ENCODE measurements at regions not wholly inside any gene's neighbourhood (a gene's known extent, or its start where the extent isn't known, plus 50 kb on each side); places are given as distances from the start of the nearest gene placed in this dataset.

DNA sequence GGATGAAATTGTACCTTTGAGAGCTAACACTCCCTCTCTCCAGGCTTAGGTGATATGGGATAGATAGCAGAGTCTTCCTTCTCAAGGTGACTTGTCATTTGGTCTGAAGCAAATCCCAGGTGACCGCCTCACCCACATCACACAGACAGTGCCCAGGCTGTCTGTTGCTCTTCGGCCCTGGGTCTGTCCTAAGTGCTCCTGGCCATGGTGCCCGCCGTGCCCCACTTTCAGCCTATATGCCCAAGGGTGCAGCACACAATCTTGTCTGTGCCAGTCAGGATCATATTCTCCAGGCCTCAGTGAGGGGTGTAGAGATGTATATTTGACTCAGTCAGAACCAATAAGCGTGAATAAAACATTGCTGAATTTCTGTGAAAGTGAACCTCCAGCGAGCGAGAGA lies 326.8 kb downstream of the DYSF start:
- TF ChIP-seq, protein P1, sequence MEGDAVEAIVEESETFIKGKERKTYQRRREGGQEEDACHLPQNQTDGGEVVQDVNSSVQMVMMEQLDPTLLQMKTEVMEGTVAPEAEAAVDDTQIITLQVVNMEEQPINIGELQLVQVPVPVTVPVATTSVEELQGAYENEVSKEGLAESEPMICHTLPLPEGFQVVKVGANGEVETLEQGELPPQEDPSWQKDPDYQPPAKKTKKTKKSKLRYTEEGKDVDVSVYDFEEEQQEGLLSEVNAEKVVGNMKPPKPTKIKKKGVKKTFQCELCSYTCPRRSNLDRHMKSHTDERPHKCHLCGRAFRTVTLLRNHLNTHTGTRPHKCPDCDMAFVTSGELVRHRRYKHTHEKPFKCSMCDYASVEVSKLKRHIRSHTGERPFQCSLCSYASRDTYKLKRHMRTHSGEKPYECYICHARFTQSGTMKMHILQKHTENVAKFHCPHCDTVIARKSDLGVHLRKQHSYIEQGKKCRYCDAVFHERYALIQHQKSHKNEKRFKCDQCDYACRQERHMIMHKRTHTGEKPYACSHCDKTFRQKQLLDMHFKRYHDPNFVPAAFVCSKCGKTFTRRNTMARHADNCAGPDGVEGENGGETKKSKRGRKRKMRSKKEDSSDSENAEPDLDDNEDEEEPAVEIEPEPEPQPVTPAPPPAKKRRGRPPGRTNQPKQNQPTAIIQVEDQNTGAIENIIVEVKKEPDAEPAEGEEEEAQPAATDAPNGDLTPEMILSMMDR (IDR thresholded peaks at IDR 0.05; ENCODE audit: low read depth, low read length): no peak
- ChIA-PET POLR2A (interaction anchor here (1.2 kb wide), 1 partner anchor 103 kb away, joined by 3 read pairs; no protein-coding TSS in a partner anchor), CTCF (interaction anchor here (1.2 to 2.7 kb wide), 3 partner anchors 18 to 800 kb away, joined by 6 to 11 read pairs (median 10); no protein-coding TSS in a partner anchor)
- H3K27me3 ChIP-seq (ENCODE audit: control insufficient read depth, insufficient read depth, low read length): peaks cover 7% of the 10 kb centered on the region
- no peak overlapping the region for H3K27ac ChIP-seq (ENCODE audit: low read depth, low read length)
- DNase-seq (ENCODE audit: low read depth, low spot score): no peak
- H3K4me3 ChIP-seq (ENCODE audit: low read depth, low read length): no peak overlapping the region
- no peaks in the 10 kb centered on the region for H3K9me3 ChIP-seq (ENCODE audit: control insufficient read depth, insufficient read depth, low read length)

DNA sequence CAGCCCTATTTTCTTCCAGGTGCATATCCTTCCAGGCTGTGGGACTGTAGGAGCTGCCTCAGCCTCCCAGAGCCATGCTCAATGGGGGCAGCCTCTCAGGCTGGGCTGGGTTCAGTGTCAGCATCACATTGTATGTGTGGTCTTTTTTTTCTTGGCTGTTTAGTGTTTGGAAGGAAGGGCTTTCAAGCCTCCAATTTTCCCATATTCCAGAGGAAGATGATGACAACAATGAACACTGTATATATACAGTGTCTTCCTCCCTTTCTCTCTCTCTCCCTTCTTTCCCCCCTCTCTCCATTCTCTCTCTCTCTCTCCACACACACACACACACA lies 326.4 kb downstream of the DYSF start:
- H3K9me3 ChIP-seq (ENCODE audit: control insufficient read depth, insufficient read depth, low read length): no peaks in the 10 kb centered on the region
- no peak overlapping the region for H3K4me3 ChIP-seq (ENCODE audit: low read depth, low read length)
- DNase-seq (ENCODE audit: low read depth, low spot score): no peak
- TF ChIP-seq, protein P1 (IDR thresholded peaks at IDR 0.05; ENCODE audit: low read depth, low read length): no peak
- CTCF ChIA-PET: interaction anchor here (0.7 to 5.3 kb wide), 10 partner anchors 11 to 801 kb away, joined by 3 to 34 read pairs (median 4); no protein-coding TSS in a partner anchor
- POLR2A ChIA-PET: interaction anchor here (1.2 kb wide), 1 partner anchor 103 kb away, joined by 3 read pairs; no protein-coding TSS in a partner anchor
- H3K27me3 ChIP-seq (ENCODE audit: control insufficient read depth, insufficient read depth, low read length): peaks cover 7% of the 10 kb centered on the region
- no peak overlapping the region for H3K27ac ChIP-seq (ENCODE audit: low read depth, low read length)

DNA sequence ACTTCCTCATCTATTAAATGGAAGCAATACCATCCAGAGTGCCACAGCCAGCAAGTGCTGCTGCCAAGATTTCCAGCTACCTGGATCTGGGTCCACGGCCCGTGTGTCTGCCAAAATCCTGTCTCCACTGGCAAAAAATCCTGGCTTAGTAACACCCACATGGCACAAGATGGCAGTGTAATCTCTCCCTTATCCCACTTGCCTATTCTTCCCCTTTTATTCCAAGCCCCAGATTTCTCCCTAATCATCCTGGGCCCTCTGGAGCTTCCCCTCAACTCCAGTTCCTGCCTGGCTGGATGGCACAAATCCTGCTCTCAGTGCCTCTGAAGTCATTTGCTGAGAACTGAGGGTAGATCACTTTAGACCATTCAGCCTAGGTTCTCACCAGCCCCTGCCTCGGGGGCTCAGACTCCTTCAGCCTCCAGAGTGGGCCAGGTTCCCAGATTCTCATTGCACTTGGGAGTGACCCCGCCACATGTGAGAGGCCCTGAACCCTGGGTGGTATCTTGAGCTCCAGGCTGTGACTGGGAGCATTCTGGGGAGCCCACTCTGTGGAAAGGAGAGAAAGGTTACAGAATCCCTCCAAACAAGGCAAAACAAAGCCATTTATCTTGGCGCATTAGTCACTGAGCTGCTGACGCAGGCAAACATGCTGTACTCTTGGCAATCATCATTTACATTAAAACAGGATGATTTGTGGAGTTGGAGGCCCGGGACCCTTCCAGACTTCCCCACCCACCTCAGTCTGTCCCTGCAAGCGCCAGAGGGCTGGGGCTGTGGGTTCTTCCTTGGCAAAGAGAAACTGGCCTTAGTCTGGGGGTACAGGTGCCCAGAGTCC lies 325.8 kb downstream of the DYSF start:
- TF ChIP-seq, protein P1 (IDR thresholded peaks at IDR 0.05; ENCODE audit: low read depth, low read length): peak; percentile 45
- H3K27me3 ChIP-seq (ENCODE audit: control insufficient read depth, insufficient read depth, low read length): peaks cover 7% of the 10 kb centered on the region
- CTCF ChIA-PET: interaction anchor here (0.7 to 5.3 kb wide), 13 partner anchors 9 to 801 kb away, joined by 3 to 34 read pairs (median 3); no protein-coding TSS in a partner anchor
- POLR2A ChIA-PET: interaction anchor here (1.2 kb wide), 1 partner anchor 104 kb away, joined by 3 read pairs; no protein-coding TSS in a partner anchor
- no peak overlapping the region for H3K4me3 ChIP-seq (ENCODE audit: low read depth, low read length)
- H3K9me3 ChIP-seq (ENCODE audit: control insufficient read depth, insufficient read depth, low read length): no peaks in the 10 kb centered on the region
- peak; percentile 39 for DNase-seq (ENCODE audit: low read depth, low spot score)
- H3K27ac ChIP-seq (ENCODE audit: low read depth, low read length): peak overlapping the region; percentile 70

DNA sequence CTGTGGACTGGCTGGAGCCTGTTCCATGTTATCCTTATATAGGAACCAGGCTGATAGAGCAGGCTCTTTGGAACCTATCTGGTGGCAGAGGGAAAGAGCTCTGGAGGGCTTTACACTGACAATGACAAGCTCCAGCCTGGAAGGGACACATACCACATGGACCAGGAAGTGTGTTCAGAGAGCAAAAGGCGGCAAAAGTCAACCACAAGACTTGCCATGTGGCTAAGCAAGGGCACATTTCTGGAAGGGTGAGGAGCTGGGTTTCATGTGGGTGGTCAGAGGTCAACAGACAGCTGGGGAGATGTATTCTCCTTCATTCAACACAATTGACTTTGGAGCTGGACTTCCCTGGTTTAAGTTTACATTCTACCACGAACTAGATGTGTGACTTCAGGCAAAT lies 325.2 kb downstream of the DYSF start:
- TF ChIP-seq, protein P1 (IDR thresholded peaks at IDR 0.05; ENCODE audit: low read depth, low read length): no peak
- DNase-seq (ENCODE audit: low read depth, low spot score): no peak
- POLR2A ChIA-PET: no interaction called here

DNA sequence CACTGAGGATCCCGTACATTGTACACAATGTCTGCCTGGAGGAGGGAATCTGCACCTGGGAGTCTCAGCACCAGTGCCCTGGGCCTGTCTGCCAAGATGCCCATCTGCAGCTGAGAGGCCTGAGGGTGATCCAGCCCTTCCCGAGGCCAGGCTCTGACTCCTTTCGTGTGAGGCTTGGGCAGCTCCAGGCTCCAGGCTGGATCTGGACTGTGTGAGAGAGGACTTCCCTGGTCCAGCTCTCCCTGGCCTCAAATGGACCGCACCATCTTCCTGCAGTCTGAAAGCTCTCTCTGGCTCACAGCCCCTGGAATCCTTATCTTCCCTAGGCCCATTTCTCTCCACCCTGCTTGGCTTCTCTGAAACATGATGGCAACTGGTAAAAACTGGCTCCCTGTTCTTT lies 324.6 kb downstream of the DYSF start:
- CTCF ChIA-PET: interaction anchor here (0.5 to 5.3 kb wide), 8 partner anchors 10 to 802 kb away, joined by 3 to 34 read pairs (median 4); no protein-coding TSS in a partner anchor
- TF ChIP-seq, protein P1 (IDR thresholded peaks at IDR 0.05; ENCODE audit: low read depth, low read length): no peak
- Histone ChIP-seq H3K27ac (ENCODE audit: low read depth, low read length) (no peak overlapping the region), H3K27me3 (ENCODE audit: control insufficient read depth, insufficient read depth, low read length) (peaks cover 7% of the 10 kb centered on the region), H3K4me3 (ENCODE audit: low read depth, low read length) (no peak overlapping the region), H3K9me3 (ENCODE audit: control insufficient read depth, insufficient read depth, low read length) (no peaks in the 10 kb centered on the region)
- no peak for DNase-seq (ENCODE audit: low read depth, low spot score)
- POLR2A ChIA-PET: no interaction called here

More for the DNA sequence above, 325.2 kb downstream of the DYSF start:
- H3K27ac ChIP-seq (ENCODE audit: low read depth, low read length): no peak overlapping the region
- CTCF ChIA-PET: interaction anchor here (0.7 to 5.3 kb wide), 11 partner anchors 10 to 802 kb away, joined by 3 to 34 read pairs (median 3); no protein-coding TSS in a partner anchor
- no peaks in the 10 kb centered on the region for H3K9me3 ChIP-seq (ENCODE audit: control insufficient read depth, insufficient read depth, low read length)
- no peak overlapping the region for H3K4me3 ChIP-seq (ENCODE audit: low read depth, low read length)
- peaks cover 7% of the 10 kb centered on the region for H3K27me3 ChIP-seq (ENCODE audit: control insufficient read depth, insufficient read depth, low read length)
